AG04449 (cell line): ENCODE measurements at regions not wholly inside any gene's neighbourhood (a gene's known extent, or its start where the extent isn't known, plus 50 kb on each side); places are given as distances from the start of the nearest gene placed in this dataset.
"Not testable (repeated sequence)": the region's sequence is repeated elsewhere in the genome, so short reads cannot be mapped to it uniquely, and the experiment has no call there.

Experiments used
- CTCF ChIA-PET: fragments of 350-600 bp; formaldehyde crosslinking; extraction: SDS; loops from one replicate; lab custom pipeline; 2021; ENCODE audit warnings: antibody characterized with exemption; lab: Yijun Ruan, JAX
- POLR2A ChIA-PET: fragments of 400-600, 350-600 bp; formaldehyde crosslinking; extraction: SDS; loops from one replicate; lab custom pipeline; 2020; ENCODE audit warnings: antibody characterized with exemption, inconsistent platforms; lab: Yijun Ruan, JAX
- DNase-seq: peaks from one replicate; pipeline ENCODE4 v3.0.0-alpha.2; 2010; ENCODE audit warnings: low read depth, low spot score
- H3K4me3 ChIP-seq: 2 replicates; pipeline ENCODE4 v1.5.1; 2011; ENCODE audit warnings: low read depth, mild to moderate bottlenecking, control low read depth, low read length
- TF ChIP-seq, protein P1 (sequence below): IDR thresholded peaks from one replicate; pipeline ENCODE4 v1.5.1; 2011; ENCODE audit warnings: mild to moderate bottlenecking, moderate library complexity, low read length, control low read depth, inconsistent platforms; ENCODE audit not compliant: insufficient read depth; ENCODE audit errors: missing control alignments

DNA sequence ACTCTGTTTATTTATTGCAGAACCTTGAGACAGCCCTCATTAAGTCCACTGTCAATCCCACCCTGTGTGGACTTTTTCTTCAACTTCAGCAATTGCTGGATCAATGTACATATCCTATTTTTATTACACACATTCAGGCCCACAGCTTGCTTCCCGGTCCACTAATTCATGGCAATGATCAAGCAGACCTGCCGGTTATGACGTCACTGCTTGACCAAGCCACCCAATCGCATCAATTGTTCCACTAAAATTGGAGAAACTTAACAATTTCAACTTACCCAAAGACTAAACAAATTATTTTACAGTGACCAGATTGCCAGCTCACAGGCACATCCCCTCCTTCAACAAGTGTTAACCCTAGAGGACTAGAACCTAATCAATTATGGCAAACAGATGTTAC, 240.4 kb upstream of the MAGEB18 start:
- CTCF ChIA-PET, result no interaction called here
- TF ChIP-seq, protein P1, sequence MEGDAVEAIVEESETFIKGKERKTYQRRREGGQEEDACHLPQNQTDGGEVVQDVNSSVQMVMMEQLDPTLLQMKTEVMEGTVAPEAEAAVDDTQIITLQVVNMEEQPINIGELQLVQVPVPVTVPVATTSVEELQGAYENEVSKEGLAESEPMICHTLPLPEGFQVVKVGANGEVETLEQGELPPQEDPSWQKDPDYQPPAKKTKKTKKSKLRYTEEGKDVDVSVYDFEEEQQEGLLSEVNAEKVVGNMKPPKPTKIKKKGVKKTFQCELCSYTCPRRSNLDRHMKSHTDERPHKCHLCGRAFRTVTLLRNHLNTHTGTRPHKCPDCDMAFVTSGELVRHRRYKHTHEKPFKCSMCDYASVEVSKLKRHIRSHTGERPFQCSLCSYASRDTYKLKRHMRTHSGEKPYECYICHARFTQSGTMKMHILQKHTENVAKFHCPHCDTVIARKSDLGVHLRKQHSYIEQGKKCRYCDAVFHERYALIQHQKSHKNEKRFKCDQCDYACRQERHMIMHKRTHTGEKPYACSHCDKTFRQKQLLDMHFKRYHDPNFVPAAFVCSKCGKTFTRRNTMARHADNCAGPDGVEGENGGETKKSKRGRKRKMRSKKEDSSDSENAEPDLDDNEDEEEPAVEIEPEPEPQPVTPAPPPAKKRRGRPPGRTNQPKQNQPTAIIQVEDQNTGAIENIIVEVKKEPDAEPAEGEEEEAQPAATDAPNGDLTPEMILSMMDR, result no peak
- POLR2A ChIA-PET, result no interaction called here
- no peak for DNase-seq
- no peak overlapping the region for H3K4me3 ChIP-seq

DNA sequence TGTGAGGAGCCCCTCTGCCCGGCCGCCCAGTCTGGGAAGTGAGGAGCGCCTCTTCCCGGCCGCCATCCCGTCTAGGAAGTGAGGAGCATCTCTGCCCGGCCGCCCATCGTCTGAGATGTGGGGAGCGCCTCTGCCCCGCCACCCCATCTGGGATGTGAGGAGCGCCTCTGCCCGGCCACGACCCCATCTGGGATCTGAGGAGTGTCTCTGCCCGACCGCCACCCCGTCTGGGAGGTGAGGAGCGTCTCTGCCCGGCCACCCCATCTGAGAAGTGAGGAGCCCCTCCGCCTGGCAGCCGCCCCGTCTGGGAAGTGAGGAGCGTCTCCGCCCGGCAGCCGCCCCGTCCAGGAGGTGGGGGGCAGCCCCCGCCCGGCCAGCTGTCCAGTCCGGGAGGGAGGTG, 232.4 kb upstream of the MAGEB18 start:
- H3K4me3 ChIP-seq, DNase-seq, POLR2A ChIA-PET, CTCF ChIA-PET: not testable (repeated sequence)

DNA sequence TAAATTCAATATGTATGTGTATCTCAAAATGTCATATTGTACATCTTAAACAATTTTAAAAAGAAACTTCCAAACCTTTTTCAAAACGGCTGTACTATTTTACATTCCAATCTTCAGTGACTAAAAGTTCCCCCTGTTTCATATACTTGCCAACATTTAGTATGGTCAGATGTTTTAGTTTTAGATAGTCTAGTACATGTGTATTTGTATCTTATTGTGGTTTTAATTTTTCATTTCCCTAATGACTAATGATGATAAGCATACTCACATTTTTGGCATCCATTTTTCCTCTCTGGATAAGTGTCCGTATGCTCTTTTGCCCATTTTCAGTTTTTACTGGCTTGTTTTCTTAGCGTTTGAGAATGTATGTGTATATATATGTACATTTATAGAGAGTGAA, 212.2 kb upstream of the MAGEB18 start:
- TF ChIP-seq, protein P1, result no peak
- CTCF ChIA-PET, result no interaction called here
- no peak for DNase-seq
- POLR2A ChIA-PET, result no interaction called here
- no peak overlapping the region for H3K4me3 ChIP-seq

DNA sequence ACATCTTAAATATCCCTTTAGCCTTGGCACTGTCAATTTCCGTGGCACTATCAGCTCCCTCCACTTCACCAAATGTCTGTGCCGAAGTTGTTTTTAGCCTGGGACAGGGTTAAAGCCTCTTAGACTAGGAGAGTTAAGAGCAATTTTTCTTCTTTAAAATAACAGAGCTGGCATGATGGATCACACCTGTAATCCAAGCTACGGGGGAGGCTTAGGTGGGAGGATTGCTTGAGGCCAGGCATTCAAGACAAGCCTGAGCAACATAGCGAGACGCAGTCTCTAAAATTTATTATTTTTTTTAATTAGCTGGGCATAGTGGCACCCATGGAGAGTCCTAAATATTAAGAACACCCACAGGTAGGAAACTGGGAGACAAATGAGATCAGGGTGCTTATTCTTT, 209.8 kb upstream of the MAGEB18 start:
- no peak for DNase-seq
- TF ChIP-seq, protein P1, result no peak
- H3K4me3 ChIP-seq, result no peak overlapping the region
- ChIA-PET POLR2A (no interaction called here), CTCF (no interaction called here)

DNA sequence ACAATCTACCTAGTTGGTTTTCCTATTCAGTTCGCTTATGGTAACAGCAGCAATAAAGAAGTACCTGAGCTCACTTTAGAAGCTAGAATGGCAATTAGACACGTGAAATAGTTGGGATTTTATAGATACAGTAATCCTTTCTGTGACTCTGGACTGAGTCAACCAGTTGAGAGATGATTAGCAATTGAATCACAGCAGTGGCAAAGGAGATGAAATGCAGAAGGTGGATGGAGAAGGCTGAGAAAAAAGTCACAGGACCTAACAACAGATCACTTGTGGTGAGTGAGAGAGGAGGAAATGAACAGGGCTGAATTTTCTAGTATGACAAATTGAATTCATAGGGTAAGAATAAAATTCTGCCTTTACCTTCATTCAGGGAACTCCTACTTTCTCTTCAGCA, 197.1 kb upstream of the MAGEB18 start:
- ChIA-PET CTCF (no interaction called here), POLR2A (no interaction called here)
- TF ChIP-seq, protein P1, result no peak
- no peak overlapping the region for H3K4me3 ChIP-seq
- no peak for DNase-seq

DNA sequence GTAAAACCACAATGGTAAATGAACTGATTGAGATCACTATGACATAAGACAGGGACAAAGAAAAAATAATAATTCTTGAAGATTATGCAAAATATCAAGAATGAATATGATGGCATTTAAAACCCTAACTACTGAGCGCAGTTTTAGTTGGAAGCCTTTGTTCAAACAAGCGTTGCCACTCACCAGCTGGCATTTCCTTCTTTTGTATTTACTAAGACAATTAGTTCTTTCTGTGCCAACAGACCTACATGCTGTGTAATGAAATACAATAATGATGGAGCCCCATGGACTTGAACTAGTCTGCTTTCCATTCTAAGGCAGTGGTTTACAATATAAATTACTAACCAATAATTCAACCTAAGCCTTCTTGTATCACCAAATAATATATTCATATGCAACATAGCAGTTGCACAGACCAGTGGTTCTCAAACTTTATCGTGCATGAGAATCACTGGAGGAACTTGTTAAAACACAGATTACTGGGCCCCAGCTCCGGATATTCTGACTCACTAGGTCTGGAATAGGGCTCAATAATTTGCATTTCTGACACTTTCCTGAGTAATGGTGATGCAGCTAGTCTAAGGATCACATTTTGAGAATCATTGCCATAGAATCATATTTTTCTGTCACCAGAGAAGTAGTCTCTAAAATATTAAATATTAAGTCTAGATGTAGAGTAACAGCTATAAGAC, 196.4 kb upstream of the MAGEB18 start:
- CTCF ChIA-PET, result no interaction called here
- H3K4me3 ChIP-seq, result no peak overlapping the region
- TF ChIP-seq, protein P1, result no peak
- DNase-seq, result no peak
- POLR2A ChIA-PET, result no interaction called here

DNA sequence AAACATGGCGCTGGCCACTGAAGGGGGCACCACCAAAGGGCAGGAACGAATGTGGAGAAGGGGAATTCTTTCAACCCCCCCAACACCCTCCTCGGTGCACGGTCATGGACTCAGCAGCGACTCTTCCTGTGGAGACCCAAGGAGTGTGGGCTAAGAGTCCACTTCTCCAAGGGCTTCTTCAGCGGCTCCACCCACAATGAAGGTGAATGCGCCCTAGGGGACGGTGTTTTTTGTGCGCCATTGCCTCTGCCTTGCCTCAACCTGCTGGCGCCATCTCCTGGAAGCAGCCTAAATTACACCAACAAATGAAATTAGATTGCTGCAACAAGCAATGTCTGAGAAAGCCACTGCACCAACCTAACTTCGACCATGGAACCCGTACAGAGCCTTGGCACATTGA, 169.2 kb upstream of the MAGEB18 start:
- CTCF ChIA-PET, result no interaction called here
- TF ChIP-seq, protein P1, result no peak
- POLR2A ChIA-PET, result no interaction called here
- H3K4me3 ChIP-seq, result no peak overlapping the region
- DNase-seq, result no peak
